ENCODE measurements at regions not wholly inside any gene's neighbourhood (a gene's known extent, or its start where the extent isn't known, plus 50 kb on each side); places are given as distances from the start of the nearest gene placed in this dataset.

DNA sequence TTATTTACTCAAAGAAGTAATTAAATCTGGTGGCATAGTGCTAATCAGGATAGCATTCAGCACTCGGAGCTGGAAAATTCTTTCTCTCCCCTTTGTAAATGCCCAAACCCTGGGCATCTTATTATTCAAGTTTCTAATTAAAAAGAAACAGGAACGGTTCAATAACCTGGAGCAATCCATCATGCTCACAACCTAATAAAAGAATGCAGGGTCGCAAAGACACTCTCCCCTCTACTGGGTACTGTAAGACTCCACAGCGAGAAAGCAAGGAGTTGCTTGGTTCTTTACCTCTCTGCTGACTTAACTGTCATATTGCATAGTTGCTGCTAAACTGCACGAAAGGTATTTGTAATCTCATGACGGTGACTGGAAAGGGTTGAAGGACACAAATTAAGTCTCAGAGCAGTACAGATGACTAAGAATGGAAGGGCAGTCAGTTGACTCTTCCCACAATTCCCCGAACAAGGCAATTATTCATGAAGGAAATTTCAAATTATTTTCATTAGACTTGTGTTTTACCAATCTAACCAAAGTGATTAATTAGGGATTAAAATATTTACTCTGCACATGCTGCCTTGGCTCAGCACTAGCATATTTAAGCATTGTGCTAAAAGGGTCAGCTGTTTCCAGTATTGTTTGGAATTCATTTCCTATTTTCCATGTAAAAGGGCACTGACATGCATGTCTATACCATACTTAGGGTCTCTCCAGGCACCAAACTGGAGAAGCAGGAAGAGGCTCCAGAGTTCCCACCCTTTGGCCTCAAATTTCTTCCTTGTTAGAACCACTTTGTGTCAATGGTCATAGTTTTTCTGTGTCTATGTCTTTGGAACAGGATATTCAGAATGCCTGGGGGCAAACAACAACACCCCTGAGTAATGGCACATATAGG lies 182.2 kb downstream of the EXOC5 start:
- TF ChIP-seq EZH2 (IDR thresholded peaks at IDR 0.05) (no peak), EZH2phosphoT487 (IDR thresholded peaks at IDR 0.05) (no peak)

All from neural progenitor cell (in vitro differentiated cells).